HL-60 (cell line): ENCODE measurements at regions not wholly inside any gene's neighbourhood (a gene's known extent, or its start where the extent isn't known, plus 50 kb on each side); places are given as distances from the start of the nearest gene placed in this dataset.

Experiments
- DNase-seq, 2 experiments: peaks; one replicate each; pipeline ENCODE4 v3.0.0-alpha.2; 2010 to 2020; ENCODE audit warnings: low read depth in 1 of 2, low spot score in 1 of 2
- H3K27ac ChIP-seq: fragments of 250-450 bp; sonication (Bioruptor Pico); replicated peaks from 2 replicates; pipeline ENCODE4 v1.5.1; 2020; ENCODE audit warnings: mild to moderate bottlenecking, moderate library complexity
- H3K27me3 ChIP-seq: fragments of 250-450 bp; sonication (Bioruptor Pico); 2 replicates; pipeline ENCODE4 v1.5.1; 2021; ENCODE audit warnings: mild to moderate bottlenecking, moderate library complexity; ENCODE audit not compliant: insufficient read depth, poor library complexity, severe bottlenecking
- H3K4me3 ChIP-seq: replicated peaks from 2 replicates; pipeline ENCODE4 v1.5.1; 2011; ENCODE audit warnings: mild to moderate bottlenecking, control low read depth, low read length; ENCODE audit not compliant: insufficient read depth
- GABPA ChIP-seq: IDR thresholded peaks from 2 replicates; pipeline ENCODE4 v1.6.1; 2012; ENCODE audit warnings: low read depth
- POLR2AphosphoS5 ChIP-seq: IDR thresholded peaks from 2 replicates; pipeline ENCODE4 v1.6.1; 2012; ENCODE audit warnings: low read depth
- SPI1 ChIP-seq: IDR thresholded peaks from 2 replicates; pipeline ENCODE4 v1.6.1; 2012; ENCODE audit warnings: low read depth, mild to moderate bottlenecking, borderline replicate concordance
- TF ChIP-seq, protein P1 (sequence below): IDR thresholded peaks from one replicate; pipeline ENCODE4 v1.5.1; 2011; ENCODE audit warnings: low read length, control low read depth, inconsistent platforms; ENCODE audit not compliant: insufficient read depth
- TF ChIP-seq, protein P2 (sequence below): IDR thresholded peaks from 2 replicates; pipeline ENCODE4 v1.6.1; 2012; ENCODE audit warnings: low read depth; ENCODE audit not compliant: insufficient replicate concordance

DNA sequence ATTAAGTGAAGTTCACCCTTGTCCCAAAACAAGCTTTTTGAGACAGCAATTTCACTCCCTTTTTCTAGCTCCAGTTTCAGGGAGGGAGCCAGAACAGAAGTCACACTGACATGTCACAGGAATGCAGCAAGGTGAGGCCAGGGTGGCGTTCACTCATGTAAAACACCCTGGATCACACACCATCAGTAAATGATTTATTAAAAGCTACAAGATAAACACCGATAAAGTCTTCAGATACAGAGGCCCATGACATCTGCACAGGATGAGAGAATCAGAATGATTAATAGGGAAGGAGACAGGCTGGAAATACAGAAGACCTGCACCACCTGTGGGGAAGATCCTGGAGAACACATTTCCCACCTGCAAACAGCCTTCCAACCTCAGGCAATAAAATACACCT lies 77.5 kb upstream of the DYNLRB2 start:
- no peak for DNase-seq
- TF ChIP-seq GABPA (no peak), POLR2AphosphoS5 (no peak), SPI1 (no peak)
- TF ChIP-seq, protein P1, sequence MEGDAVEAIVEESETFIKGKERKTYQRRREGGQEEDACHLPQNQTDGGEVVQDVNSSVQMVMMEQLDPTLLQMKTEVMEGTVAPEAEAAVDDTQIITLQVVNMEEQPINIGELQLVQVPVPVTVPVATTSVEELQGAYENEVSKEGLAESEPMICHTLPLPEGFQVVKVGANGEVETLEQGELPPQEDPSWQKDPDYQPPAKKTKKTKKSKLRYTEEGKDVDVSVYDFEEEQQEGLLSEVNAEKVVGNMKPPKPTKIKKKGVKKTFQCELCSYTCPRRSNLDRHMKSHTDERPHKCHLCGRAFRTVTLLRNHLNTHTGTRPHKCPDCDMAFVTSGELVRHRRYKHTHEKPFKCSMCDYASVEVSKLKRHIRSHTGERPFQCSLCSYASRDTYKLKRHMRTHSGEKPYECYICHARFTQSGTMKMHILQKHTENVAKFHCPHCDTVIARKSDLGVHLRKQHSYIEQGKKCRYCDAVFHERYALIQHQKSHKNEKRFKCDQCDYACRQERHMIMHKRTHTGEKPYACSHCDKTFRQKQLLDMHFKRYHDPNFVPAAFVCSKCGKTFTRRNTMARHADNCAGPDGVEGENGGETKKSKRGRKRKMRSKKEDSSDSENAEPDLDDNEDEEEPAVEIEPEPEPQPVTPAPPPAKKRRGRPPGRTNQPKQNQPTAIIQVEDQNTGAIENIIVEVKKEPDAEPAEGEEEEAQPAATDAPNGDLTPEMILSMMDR, result no peak
- TF ChIP-seq, protein P2, sequence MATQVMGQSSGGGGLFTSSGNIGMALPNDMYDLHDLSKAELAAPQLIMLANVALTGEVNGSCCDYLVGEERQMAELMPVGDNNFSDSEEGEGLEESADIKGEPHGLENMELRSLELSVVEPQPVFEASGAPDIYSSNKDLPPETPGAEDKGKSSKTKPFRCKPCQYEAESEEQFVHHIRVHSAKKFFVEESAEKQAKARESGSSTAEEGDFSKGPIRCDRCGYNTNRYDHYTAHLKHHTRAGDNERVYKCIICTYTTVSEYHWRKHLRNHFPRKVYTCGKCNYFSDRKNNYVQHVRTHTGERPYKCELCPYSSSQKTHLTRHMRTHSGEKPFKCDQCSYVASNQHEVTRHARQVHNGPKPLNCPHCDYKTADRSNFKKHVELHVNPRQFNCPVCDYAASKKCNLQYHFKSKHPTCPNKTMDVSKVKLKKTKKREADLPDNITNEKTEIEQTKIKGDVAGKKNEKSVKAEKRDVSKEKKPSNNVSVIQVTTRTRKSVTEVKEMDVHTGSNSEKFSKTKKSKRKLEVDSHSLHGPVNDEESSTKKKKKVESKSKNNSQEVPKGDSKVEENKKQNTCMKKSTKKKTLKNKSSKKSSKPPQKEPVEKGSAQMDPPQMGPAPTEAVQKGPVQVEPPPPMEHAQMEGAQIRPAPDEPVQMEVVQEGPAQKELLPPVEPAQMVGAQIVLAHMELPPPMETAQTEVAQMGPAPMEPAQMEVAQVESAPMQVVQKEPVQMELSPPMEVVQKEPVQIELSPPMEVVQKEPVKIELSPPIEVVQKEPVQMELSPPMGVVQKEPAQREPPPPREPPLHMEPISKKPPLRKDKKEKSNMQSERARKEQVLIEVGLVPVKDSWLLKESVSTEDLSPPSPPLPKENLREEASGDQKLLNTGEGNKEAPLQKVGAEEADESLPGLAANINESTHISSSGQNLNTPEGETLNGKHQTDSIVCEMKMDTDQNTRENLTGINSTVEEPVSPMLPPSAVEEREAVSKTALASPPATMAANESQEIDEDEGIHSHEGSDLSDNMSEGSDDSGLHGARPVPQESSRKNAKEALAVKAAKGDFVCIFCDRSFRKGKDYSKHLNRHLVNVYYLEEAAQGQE, result no peak
- Histone ChIP-seq H3K4me3 (no peak overlapping the region), H3K27me3 (peaks cover 2% of the 10 kb centered on the region), H3K27ac (no peak overlapping the region)

DNA sequence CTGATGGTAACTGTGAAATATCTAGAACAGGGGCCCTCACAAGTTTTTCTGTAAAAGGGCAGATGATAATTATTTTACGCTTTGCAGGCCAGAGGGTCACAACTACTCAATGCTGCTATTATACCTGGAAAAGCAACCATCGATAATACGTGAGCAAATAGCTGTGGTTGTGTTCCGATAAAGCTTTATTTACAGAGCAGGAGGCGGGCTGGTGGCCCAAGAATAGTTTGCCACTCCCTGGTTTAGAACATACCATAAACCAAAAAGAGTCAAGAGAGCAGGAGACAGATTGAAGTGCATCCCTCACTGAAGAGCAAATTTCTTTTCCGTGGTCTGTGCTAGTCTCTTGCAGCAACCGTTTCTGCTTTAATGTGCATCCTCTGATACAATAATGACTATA lies 77.9 kb upstream of the DYNLRB2 start:
- DNase-seq, result no peak
- no peak overlapping the region for H3K4me3 ChIP-seq
- TF ChIP-seq SPI1 (no peak), POLR2AphosphoS5 (no peak), GABPA (no peak)
- TF ChIP-seq, protein P1, result no peak
- TF ChIP-seq, protein P2, result no peak
- H3K27ac ChIP-seq, result no peak overlapping the region
- H3K27me3 ChIP-seq, result peaks cover 2% of the 10 kb centered on the region

DNA sequence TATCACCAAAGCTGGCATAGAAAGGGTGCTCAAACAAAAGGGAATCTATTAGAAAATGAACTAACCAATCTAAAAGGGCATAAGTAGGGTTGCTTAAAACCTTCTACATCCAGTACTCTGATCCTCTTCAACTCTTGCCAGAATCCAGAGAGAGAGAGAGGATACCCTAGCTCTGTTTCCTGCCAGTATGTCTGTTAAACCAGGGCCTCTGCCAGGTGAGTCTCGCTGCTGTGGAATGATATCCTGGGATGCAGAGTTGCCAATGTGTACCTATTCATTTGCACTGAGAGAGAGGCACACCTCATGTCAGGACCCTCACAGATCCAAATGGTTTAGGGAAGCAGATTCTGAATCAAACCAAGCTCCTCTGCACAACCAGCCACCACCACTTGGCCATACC lies 79.8 kb upstream of the DYNLRB2 start:
- H3K27ac ChIP-seq, result no peak overlapping the region
- peaks cover 2% of the 10 kb centered on the region for H3K27me3 ChIP-seq
- TF ChIP-seq POLR2AphosphoS5, result no peak
- no peak for TF ChIP-seq SPI1
- TF ChIP-seq, protein P2, result no peak
- TF ChIP-seq, protein P1, result no peak
- no peak for TF ChIP-seq GABPA
- DNase-seq, result no peak
- H3K4me3 ChIP-seq, result no peak overlapping the region
